ENCODE measurements at regions not wholly inside any gene's neighbourhood (a gene's known extent, or its start where the extent isn't known, plus 50 kb on each side); places are given as distances from the start of the nearest gene placed in this dataset.

GRCh38 chr15:93523481-93523880 is 434.5 kb upstream of the RGMA start:
- no peaks in the 10 kb centered on the region for H3K79me2 ChIP-seq
- H3K36me3 ChIP-seq (replicated peaks; ENCODE audit: insufficient read depth, low read depth) = no peaks in the 10 kb centered on the region
- no peaks in the 10 kb centered on the region for H3K9me2 ChIP-seq (replicated peaks; ENCODE audit: insufficient read depth)
- TF ChIP-seq CTCF (IDR thresholded peaks at IDR 0.05; ENCODE audit: poor library complexity) (no peak), EZH2phosphoT487 (IDR thresholded peaks at IDR 0.05; ENCODE audit: low read depth, severe bottlenecking, unreplicated experiment) (no peak), EZH2 (IDR thresholded peaks at IDR 0.05; ENCODE audit: borderline replicate concordance) (no peak)
- no peak overlapping the region for H3K4me3 ChIP-seq
- no peak overlapping the region for H2AFZ ChIP-seq
- no peak for DNase-seq (ENCODE audit: low spot score)
- no peaks in the 10 kb centered on the region for H3K4me1 ChIP-seq (ENCODE audit: insufficient read depth)
- no peaks in the 10 kb centered on the region for H3K9me3 ChIP-seq (ENCODE audit: low read depth)
- WGBS (ENCODE audit: low lambda C conversion rate, missing lambda C conversion rate) = 77% methylated on average over 7 of the region's 7 CpGs
- no peak overlapping the region for H3K4me2 ChIP-seq
- no peak overlapping the region for H3K27ac ChIP-seq
- no peaks in the 10 kb centered on the region for H4K20me1 ChIP-seq (ENCODE audit: insufficient read depth, poor library complexity, severe bottlenecking)
- H3K27me3 ChIP-seq = peaks cover 7% of the 10 kb centered on the region

DNA sequence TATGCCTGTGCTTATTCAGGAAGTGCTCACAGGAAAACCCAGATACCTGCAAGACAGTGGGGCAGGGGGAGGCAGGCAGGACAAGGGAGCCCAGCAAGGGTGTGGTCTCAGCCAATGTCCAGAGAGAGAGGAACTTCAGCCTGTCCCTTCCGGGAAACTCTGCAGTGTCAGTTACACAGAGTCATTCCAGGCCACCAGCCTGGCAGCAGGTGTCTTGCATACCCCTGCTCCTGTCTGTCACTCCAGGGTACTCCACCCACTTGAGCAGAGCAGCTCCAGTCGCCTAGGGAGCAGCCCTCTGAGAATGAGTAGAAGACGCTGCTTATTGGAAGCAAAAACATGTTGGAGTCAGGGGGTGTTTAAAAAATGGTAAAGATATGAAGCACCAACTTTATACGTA is 431.2 kb upstream of the RGMA start:
- Histone ChIP-seq H2AFZ (no peak overlapping the region), H3K36me3 (replicated peaks; ENCODE audit: insufficient read depth, low read depth) (no peaks in the 10 kb centered on the region), H3K27me3 (peaks cover 7% of the 10 kb centered on the region), H3K4me1 (ENCODE audit: insufficient read depth) (no peaks in the 10 kb centered on the region), H3K9me2 (replicated peaks; ENCODE audit: insufficient read depth) (no peaks in the 10 kb centered on the region), H4K20me1 (ENCODE audit: insufficient read depth, poor library complexity, severe bottlenecking) (no peaks in the 10 kb centered on the region), H3K4me3 (no peak overlapping the region), H3K9me3 (ENCODE audit: low read depth) (no peaks in the 10 kb centered on the region), H3K4me2 (no peak overlapping the region), H3K79me2 (no peaks in the 10 kb centered on the region), H3K27ac (no peak overlapping the region)
- WGBS (ENCODE audit: low lambda C conversion rate, missing lambda C conversion rate) = 59% methylated on average over 4 of the region's 4 CpGs
- TF ChIP-seq EZH2 (IDR thresholded peaks at IDR 0.05; ENCODE audit: borderline replicate concordance) = no peak
- no peak for TF ChIP-seq CTCF (IDR thresholded peaks at IDR 0.05; ENCODE audit: poor library complexity)
- TF ChIP-seq EZH2phosphoT487 (IDR thresholded peaks at IDR 0.05; ENCODE audit: low read depth, severe bottlenecking, unreplicated experiment) = no peak
- no peak for DNase-seq (ENCODE audit: low spot score)

- Histone ChIP-seq H4K20me1 (ENCODE audit: insufficient read depth, poor library complexity, severe bottlenecking) (no peaks in the 10 kb centered on the region), H3K4me1 (ENCODE audit: insufficient read depth) (no peaks in the 10 kb centered on the region), H3K36me3 (replicated peaks; ENCODE audit: insufficient read depth, low read depth) (no peaks in the 10 kb centered on the region), H3K4me2 (no peak overlapping the region), H2AFZ (no peak overlapping the region), H3K27me3 (peaks cover 7% of the 10 kb centered on the region), H3K9me2 (replicated peaks; ENCODE audit: insufficient read depth) (no peaks in the 10 kb centered on the region), H3K9me3 (ENCODE audit: low read depth) (no peaks in the 10 kb centered on the region), H3K4me3 (no peak overlapping the region), H3K27ac (no peak overlapping the region), H3K79me2 (no peaks in the 10 kb centered on the region)
- WGBS (ENCODE audit: low lambda C conversion rate, missing lambda C conversion rate) = 68% methylated on average over 3 of the region's 3 CpGs
- DNase-seq (ENCODE audit: low spot score) = no peak
- TF ChIP-seq CTCF (IDR thresholded peaks at IDR 0.05; ENCODE audit: poor library complexity) (no peak), EZH2 (IDR thresholded peaks at IDR 0.05; ENCODE audit: borderline replicate concordance) (no peak), EZH2phosphoT487 (IDR thresholded peaks at IDR 0.05; ENCODE audit: low read depth, severe bottlenecking, unreplicated experiment) (no peak)
Observed at GRCh38 chr15:93519599-93519998, 430.6 kb upstream of the RGMA start.

- Histone ChIP-seq H4K20me1 (ENCODE audit: insufficient read depth, poor library complexity, severe bottlenecking) (no peaks in the 10 kb centered on the region), H3K4me1 (ENCODE audit: insufficient read depth) (no peaks in the 10 kb centered on the region), H3K9me3 (ENCODE audit: low read depth) (no peaks in the 10 kb centered on the region), H3K4me2 (no peak overlapping the region), H3K79me2 (no peaks in the 10 kb centered on the region), H3K27me3 (peaks cover 7% of the 10 kb centered on the region), H3K4me3 (no peak overlapping the region), H3K9me2 (replicated peaks; ENCODE audit: insufficient read depth) (no peaks in the 10 kb centered on the region), H2AFZ (no peak overlapping the region), H3K27ac (no peak overlapping the region), H3K36me3 (replicated peaks; ENCODE audit: insufficient read depth, low read depth) (no peaks in the 10 kb centered on the region)
- TF ChIP-seq CTCF (IDR thresholded peaks at IDR 0.05; ENCODE audit: poor library complexity) = no peak
- TF ChIP-seq EZH2 (IDR thresholded peaks at IDR 0.05; ENCODE audit: borderline replicate concordance) = no peak
- TF ChIP-seq EZH2phosphoT487 (IDR thresholded peaks at IDR 0.05; ENCODE audit: low read depth, severe bottlenecking, unreplicated experiment) = no peak
- no peak for DNase-seq (ENCODE audit: low spot score)
- WGBS (ENCODE audit: low lambda C conversion rate, missing lambda C conversion rate) = 71% methylated on average over 3 of the region's 3 CpGs
Observed at GRCh38 chr15:93517176-93517575, 428.2 kb upstream of the RGMA start.

Measured in hepatocyte (in vitro differentiated cells).